Renal cortical epithelial cell (primary cell): ENCODE measurements at regions not wholly inside any gene's neighbourhood (a gene's known extent, or its start where the extent isn't known, plus 50 kb on each side); places are given as distances from the start of the nearest gene placed in this dataset.

Source experiments
- DNase-seq: peaks from one replicate; pipeline ENCODE4 v3.0.0-alpha.2; 2011; ENCODE audit warnings: low read depth

DNA sequence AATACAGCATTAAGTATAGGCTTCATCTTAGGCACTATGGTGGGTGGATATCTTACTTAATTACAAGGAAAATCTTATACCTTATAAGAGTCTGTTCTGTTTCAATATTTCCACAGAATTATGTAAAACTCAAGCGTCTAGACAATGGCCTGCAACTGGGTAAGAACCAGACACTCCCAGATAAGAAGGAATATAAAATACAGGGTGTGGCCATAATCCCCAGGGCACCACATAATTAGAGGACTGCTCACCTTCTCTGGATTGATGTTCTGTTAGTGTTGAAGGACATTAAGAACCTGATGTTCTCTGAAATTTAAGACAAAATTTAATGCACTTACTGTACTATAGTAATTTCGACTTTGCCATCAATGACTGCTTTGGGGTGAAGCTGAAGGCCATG lies 198.2 kb upstream of the ARSJ start:
- no peak for DNase-seq

GRCh38 chr4:114178392-114178791 lies 198.9 kb upstream of the ARSJ start:
- DNase-seq: peak; percentile 81

- DNase-seq: peak; percentile 50
Measured at GRCh38 chr4:114180481-114180880, 201.0 kb upstream of the ARSJ start.

DNA sequence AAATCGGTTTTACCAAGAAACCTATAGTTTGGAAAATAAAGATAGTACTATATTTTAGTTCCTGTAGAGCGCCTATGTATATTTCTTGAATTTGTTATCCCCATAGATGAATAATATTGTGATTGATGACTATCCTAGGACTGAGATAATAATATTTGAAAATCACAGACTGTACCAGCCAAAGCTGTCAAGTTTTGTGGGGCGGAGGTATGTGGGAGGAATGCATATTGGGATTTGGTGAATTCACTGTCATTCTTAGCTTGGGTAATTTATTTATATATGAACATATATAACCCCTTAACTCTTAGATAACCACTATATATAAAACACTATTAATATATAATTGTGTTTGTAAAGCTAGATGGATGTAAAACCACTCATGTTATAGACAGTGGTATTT lies 205.5 kb upstream of the ARSJ start:
- no peak for DNase-seq

GRCh38 chr4:114187592-114187991 lies 208.1 kb upstream of the ARSJ start:
- no peak for DNase-seq

GRCh38 chr4:114191496-114191895 lies 212.0 kb upstream of the ARSJ start:
- no peak for DNase-seq

DNA sequence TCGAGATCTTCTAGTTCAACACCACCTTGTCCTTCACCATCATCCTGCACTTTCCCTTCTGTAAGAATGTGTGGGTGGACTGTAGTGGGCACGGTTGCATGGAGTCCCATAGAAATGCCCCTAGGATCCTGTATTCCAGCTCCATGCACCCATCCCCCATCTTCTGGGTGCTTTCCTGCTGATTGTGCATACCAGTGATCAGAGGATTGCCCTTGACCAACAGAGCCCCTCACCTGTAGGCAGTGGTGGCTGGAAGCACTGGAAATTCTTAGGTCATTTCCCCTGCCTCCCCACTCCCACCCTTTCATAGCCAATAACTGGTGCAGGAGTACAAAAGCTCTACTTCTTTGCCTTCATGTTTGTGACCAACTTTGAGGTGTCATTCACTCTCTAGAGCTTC lies 213.4 kb upstream of the ARSJ start:
- DNase-seq: no peak

DNA sequence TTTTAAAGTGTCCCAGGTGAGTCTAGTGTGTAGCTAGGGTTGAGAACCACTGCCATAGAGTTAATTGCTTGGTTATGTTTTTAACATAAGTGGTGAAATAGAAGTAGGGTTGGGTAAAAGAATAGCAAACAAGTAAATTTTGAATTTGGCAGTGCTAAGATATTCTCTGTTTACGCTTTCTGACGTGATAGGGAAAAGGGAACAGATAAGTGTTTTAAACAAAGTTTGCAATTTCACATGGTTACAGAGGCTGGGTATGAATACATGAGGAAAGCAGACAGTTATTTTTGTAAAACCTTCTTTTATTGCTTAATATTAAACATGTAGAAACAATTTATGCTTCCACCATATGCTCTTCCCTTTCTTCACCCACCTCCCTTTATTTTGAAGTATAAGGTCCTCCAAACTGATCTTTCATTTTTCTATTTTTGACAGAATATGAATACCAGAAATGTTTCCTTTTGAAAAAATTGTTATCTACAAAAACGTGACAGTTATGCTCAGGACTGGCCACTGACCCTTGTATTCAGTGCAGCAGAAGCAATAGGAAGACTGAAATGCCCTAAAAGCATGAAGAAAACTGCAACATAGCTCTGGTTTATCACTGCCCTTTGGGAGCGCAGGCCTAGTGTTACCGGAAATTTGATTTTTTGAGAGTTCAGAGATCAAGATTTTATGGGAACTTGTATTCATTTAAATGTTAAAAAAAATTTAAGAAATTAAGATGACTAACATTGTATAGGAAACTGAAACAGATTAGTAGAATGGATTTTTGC lies 214.4 kb upstream of the ARSJ start:
- no peak for DNase-seq

GRCh38 chr4:114196606-114197005 lies 217.2 kb upstream of the ARSJ start:
- no peak for DNase-seq

DNA sequence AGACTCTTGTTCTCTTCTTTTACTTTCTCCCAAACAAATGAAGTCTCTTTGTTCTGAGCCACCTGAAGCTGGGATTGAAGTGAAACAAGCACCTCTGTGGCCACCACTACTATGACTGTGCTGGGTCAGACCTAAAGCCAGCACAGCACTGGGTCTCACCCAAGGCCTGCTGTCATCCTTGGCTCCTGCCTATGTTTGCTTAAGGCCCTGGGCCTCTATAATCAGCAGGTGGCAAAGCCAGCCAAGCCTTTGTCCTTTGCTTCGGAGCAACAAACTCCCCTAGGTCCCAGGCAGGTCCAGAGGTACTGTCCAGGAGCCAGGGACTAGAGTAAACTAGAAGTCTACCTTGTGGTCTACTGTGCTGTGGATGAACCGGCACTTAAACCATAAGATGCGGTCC lies 220.6 kb upstream of the ARSJ start:
- DNase-seq: no peak

GRCh38 chr4:114205261-114205660 lies 225.8 kb upstream of the ARSJ start:
- DNase-seq: no peak

GRCh38 chr4:114208574-114209151 lies 229.2 kb upstream of the ARSJ start:
- DNase-seq: peak; percentile 49

DNA sequence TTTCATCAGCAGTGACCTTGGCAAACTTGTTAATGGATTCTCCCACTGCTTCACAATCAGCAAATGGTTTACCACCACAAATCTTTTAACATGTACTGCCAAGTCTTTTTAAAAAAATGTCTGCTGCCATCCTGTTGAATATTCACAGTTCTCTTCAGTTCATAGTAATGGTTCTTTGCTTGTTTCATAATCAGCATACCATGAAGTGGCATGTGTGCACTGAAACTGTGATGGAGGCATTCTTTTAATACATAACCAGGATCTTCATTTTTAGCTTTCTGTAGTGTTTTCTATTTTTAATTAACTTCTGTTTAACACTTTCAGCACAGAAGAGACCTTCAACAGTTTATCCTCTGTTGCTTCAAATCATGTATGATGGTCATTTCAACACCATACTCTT lies 230.1 kb upstream of the ARSJ start:
- peak; percentile 61 for DNase-seq

DNA sequence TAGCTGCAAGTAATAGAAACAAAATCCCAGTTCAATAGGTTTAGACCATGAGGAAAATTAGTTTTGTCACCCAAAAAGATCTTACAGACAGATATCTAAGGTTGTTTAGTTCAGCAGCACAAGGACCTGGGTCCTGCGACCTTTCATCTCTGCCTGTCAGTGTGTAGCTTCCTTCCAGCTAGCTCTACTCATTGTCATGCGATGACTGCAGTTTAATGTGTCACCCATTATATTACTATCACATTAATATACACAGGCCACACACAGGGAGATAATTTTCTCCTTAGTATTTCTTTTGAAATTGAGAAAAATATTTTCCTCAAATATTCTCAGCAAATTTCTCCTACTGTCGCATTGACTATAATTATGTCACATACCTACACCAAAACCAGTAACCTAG lies 232.1 kb upstream of the ARSJ start:
- no peak for DNase-seq

DNA sequence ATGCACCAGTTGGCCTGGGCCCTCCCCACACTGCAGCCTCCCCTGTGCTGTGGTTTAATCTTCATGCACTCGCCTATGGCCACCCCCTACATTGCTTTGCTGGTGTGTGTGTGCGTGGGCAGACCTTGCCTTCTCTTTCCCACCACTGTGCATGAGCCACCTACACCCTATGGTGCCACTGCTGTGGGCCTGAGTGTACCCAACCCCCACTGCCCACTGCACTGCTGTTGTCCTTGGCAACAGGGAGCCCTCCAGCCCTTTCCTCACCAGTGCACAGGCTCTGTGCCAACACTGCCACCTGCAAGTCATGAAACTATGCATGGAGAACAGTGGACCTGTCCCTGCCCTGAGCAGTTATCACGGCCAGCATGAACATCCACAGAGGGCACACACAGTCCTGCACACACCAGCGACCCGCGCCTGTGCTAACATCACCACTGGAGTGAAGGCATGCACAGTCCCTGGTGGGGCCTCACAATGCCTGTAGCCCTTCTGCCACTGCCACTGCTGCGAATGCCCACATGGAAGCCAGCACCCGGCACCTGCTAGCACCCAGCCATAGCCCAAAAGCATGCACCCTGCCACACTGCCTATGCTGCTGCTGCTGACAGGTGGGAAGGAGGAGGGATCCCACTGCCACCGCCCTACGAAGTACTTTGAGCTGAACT lies 237.8 kb upstream of the ARSJ start:
- DNase-seq: peak; percentile 51

DNA sequence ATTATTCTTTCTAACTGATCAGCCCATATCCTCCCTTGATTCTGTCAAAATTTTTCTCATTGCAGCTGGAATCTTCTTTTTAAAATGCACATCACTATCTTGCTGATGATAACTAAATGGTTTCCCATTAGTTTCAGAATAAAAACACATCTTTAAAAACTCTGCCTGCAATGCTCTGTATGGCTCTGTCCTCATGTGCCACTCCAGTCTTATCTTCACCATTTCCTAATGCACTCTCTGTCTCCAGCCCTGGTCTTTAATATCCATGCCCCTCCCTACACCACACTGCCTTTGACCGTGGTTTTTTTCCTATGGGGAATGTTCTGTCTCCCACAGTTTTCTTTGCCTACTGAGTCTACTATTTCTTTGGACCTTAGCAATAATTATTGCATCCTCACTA lies 244.1 kb upstream of the ARSJ start:
- no peak for DNase-seq

DNA sequence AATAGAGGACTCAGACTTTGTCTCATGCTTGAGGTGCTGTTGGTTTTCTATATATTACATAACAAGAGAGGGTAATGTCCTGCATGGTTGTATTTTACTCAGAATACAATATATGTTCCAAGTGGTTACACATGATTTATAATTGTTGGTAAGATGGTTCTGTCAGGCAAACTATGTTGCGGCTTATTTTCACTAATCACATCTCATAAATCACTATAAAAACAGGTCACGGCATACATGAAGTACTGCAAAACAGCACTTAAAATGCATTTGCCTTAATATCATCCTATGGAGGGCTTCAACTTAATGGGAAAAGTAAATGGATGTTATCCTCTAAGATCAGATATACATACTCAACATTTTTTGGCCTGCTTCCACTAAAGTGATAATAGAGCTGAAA lies 246.0 kb upstream of the ARSJ start:
- no peak for DNase-seq

DNA sequence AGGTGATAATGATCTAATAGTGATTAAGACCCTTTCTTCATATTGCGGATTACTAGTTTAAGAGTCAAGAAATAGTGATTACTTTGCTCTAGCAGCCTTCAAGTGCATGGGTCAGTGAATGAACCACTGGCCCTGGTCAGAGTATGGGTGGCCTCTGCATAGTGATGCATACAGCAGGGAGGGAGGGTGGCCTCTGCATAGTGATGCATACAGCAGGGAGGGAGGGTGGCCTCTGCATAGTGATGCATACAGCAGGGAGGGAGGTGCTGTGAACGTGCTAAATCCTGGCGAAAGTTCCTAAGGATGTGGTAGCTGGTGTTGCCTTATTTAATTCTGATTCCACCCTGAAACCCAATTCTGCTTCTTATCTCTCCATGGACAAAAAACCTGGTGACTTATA lies 246.7 kb upstream of the ARSJ start:
- no peak for DNase-seq

GRCh38 chr4:114226968-114227760 lies 247.7 kb upstream of the ARSJ start:
- DNase-seq: no peak

DNA sequence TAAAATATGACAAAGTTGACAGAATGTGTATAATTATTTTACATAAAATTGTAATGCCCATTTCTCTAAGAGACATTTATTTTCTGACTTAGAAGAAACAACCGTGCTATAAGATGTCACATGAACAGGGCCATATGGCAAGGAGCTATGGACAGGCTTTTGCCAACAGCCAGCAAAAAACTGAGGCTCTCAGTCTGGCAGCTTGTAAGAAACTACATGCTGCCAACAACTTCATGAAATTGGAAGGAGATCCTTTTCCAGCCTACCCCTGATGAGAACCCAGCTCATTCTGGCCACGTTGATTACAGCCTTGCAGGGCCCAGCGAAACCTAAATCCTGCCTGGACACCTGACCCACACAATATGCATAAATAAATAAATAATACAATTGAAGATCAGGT lies 250.3 kb upstream of the ARSJ start:
- DNase-seq: no peak

GRCh38 chr4:114236171-114236769 lies 256.8 kb upstream of the ARSJ start:
- no peak for DNase-seq

GRCh38 chr4:114237997-114238396 lies 258.6 kb upstream of the ARSJ start:
- no peak for DNase-seq
